Astrocyte (in vitro differentiated cells and primary cell): ENCODE measurements at regions not wholly inside any gene's neighbourhood (a gene's known extent, or its start where the extent isn't known, plus 50 kb on each side); places are given as distances from the start of the nearest gene placed in this dataset.

Experiments
- DNase-seq: peaks from one replicate; pipeline ENCODE4 v3.0.0-alpha.2; 2010; ENCODE audit warnings: low read depth
- FAIRE-seq: peaks from 2 replicates; lab custom pipeline; 2011; peaks lifted over from hg19 to GRCh38; lab: Jason Lieb, UNC
- H2AFZ ChIP-seq: 2 replicates; pipeline ENCODE4 v1.6.0; 2012; ENCODE audit warnings: low read depth, low read length, inconsistent platforms
- H3K27ac ChIP-seq: 2 replicates; pipeline ENCODE4 v1.5.1; 2011; ENCODE audit warnings: low read depth, low read length, inconsistent platforms
- H3K27me3 ChIP-seq: 2 replicates; pipeline ENCODE4 v1.6.0; 2011; ENCODE audit warnings: low read length, inconsistent platforms; ENCODE audit not compliant: insufficient read depth
- H3K36me3 ChIP-seq: 2 replicates; pipeline ENCODE4 v1.5.1; 2011; ENCODE audit warnings: low read length, inconsistent platforms; ENCODE audit not compliant: insufficient read depth
- H3K4me1 ChIP-seq: 2 replicates; pipeline ENCODE4 v1.5.1; 2011; ENCODE audit warnings: low read length, inconsistent platforms; ENCODE audit not compliant: insufficient read depth
- H3K4me2 ChIP-seq: 2 replicates; pipeline ENCODE4 v1.6.0; 2012; ENCODE audit warnings: low read length, inconsistent platforms
- H3K4me3 ChIP-seq: 2 replicates; pipeline ENCODE4 v1.5.1; 2011; ENCODE audit warnings: low read depth, mild to moderate bottlenecking, low read length, inconsistent platforms; ENCODE audit not compliant: insufficient read depth
- H3K79me2 ChIP-seq: 2 replicates; pipeline ENCODE4 v1.6.0; 2012; ENCODE audit warnings: mild to moderate bottlenecking, low read length, inconsistent platforms; ENCODE audit not compliant: insufficient read depth
- H3K9ac ChIP-seq: 2 replicates; pipeline ENCODE4 v1.6.0; 2012; ENCODE audit warnings: mild to moderate bottlenecking, low read length, inconsistent platforms
- H3K9me3 ChIP-seq: 2 replicates; pipeline ENCODE4 v1.5.1; 2012; ENCODE audit warnings: low read depth, mild to moderate bottlenecking, low read length, inconsistent platforms; ENCODE audit not compliant: insufficient read depth
- H4K20me1 ChIP-seq: 2 replicates; pipeline ENCODE4 v1.6.0; 2012; ENCODE audit warnings: low read length, inconsistent platforms; ENCODE audit not compliant: insufficient read depth
- H3K27ac Mint-ChIP-seq: one replicate; pipeline ENCODE4 v1.8.0; 2021; ENCODE audit warnings: mild to moderate bottlenecking, mixed read lengths; ENCODE audit not compliant: unreplicated experiment
- H3K27me3 Mint-ChIP-seq: one replicate; pipeline ENCODE4 v1.8.0; 2021; ENCODE audit warnings: low read depth, mixed read lengths; ENCODE audit not compliant: unreplicated experiment
- H3K36me3 Mint-ChIP-seq: one replicate; pipeline ENCODE4 v1.8.0; 2021; ENCODE audit warnings: low read depth, mixed read lengths; ENCODE audit not compliant: unreplicated experiment
- H3K4me1 Mint-ChIP-seq: one replicate; pipeline ENCODE4 v1.8.0; 2021; ENCODE audit warnings: low read depth, mixed read lengths; ENCODE audit not compliant: unreplicated experiment
- H3K4me3 Mint-ChIP-seq: one replicate; pipeline ENCODE4 v1.8.0; 2021; ENCODE audit warnings: mild to moderate bottlenecking, moderate library complexity, mixed read lengths; ENCODE audit not compliant: unreplicated experiment
- H3K9me3 Mint-ChIP-seq: one replicate; pipeline ENCODE4 v1.8.0; 2021; ENCODE audit warnings: mild to moderate bottlenecking, mixed read lengths; ENCODE audit not compliant: unreplicated experiment
- EZH2 ChIP-seq: IDR thresholded peaks from 2 replicates; pipeline ENCODE4 v1.6.1; 2012; ENCODE audit warnings: mild to moderate bottlenecking, low read length, inconsistent platforms; ENCODE audit not compliant: insufficient read depth
- TF ChIP-seq, protein P1 (sequence below): IDR thresholded peaks from 2 replicates; pipeline ENCODE4 v1.5.1; 2011; ENCODE audit warnings: low read depth, mild to moderate bottlenecking, inconsistent platforms, low read length, moderate library complexity; ENCODE audit not compliant: insufficient read depth

DNA sequence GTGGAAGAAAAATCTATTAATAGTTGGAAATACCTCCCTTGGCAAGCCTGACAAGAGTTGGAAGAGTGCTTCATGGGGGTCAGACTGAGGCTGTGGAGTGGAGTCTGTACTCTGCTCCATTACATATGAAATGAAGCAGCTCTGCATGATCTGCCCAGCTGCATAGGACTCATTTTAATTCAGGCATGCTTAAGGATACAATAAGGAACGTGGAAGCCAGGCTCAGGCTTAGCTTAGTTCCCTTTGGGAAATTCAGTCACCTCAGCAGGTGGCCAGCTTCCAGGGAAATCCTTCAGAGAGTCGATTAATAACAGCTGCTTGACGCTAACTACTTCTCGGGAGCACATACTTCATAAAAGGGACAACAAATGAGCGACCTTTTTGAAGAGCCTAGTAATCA, 1672.9 kb upstream of the WWC1 start:
- TF ChIP-seq, protein P1, sequence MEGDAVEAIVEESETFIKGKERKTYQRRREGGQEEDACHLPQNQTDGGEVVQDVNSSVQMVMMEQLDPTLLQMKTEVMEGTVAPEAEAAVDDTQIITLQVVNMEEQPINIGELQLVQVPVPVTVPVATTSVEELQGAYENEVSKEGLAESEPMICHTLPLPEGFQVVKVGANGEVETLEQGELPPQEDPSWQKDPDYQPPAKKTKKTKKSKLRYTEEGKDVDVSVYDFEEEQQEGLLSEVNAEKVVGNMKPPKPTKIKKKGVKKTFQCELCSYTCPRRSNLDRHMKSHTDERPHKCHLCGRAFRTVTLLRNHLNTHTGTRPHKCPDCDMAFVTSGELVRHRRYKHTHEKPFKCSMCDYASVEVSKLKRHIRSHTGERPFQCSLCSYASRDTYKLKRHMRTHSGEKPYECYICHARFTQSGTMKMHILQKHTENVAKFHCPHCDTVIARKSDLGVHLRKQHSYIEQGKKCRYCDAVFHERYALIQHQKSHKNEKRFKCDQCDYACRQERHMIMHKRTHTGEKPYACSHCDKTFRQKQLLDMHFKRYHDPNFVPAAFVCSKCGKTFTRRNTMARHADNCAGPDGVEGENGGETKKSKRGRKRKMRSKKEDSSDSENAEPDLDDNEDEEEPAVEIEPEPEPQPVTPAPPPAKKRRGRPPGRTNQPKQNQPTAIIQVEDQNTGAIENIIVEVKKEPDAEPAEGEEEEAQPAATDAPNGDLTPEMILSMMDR = no peak
- TF ChIP-seq EZH2 = no peak
- Histone ChIP-seq H3K4me3 (no peak overlapping the region), H4K20me1 (no peaks in the 10 kb centered on the region), H3K9me3 (no peaks in the 10 kb centered on the region), H3K9ac (no peak overlapping the region), H3K4me2 (no peak overlapping the region), H3K79me2 (no peaks in the 10 kb centered on the region), H3K4me1 (no peaks in the 10 kb centered on the region), H3K27me3 (no peaks in the 10 kb centered on the region), H3K36me3 (no peaks in the 10 kb centered on the region), H2AFZ (no peak overlapping the region), H3K27ac (no peak overlapping the region)
- no peaks in the 10 kb centered on the region for H3K9me3 Mint-ChIP-seq
- peaks cover 10% of the 10 kb centered on the region for H3K4me1 Mint-ChIP-seq
- no peak overlapping the region for H3K4me3 Mint-ChIP-seq
- no peak for FAIRE-seq
- no peak for DNase-seq
- no peaks in the 10 kb centered on the region for H3K36me3 Mint-ChIP-seq
- H3K27me3 Mint-ChIP-seq = no peaks in the 10 kb centered on the region
- no peak overlapping the region for H3K27ac Mint-ChIP-seq

DNA sequence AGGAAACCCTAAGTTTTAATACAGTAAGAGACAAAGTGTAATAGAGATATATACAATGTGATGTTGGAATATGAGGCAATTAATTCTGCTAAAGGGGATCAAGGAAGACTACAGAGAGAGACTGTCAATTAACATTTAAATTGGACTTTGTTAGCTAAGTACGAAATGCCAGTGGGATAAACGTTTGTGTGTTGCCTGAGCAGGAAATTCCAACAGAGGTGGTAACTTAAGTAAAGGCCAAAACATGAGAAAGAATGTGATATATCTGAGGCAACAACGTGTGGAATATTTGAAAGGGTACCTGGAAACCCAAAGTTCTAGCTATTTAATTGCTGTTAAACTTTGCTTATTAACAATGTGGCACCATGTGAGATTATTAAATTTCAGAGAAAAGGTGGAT, 1666.9 kb upstream of the WWC1 start:
- Histone ChIP-seq H2AFZ (no peak overlapping the region), H4K20me1 (no peaks in the 10 kb centered on the region), H3K4me1 (peaks cover 3% of the 10 kb centered on the region), H3K9ac (no peak overlapping the region), H3K27me3 (no peaks in the 10 kb centered on the region), H3K27ac (no peak overlapping the region), H3K79me2 (no peaks in the 10 kb centered on the region), H3K4me2 (no peak overlapping the region), H3K9me3 (no peaks in the 10 kb centered on the region), H3K36me3 (no peaks in the 10 kb centered on the region), H3K4me3 (no peak overlapping the region)
- FAIRE-seq = no peak
- H3K9me3 Mint-ChIP-seq = no peaks in the 10 kb centered on the region
- no peak for TF ChIP-seq EZH2
- TF ChIP-seq, protein P1 = no peak
- H3K36me3 Mint-ChIP-seq = no peaks in the 10 kb centered on the region
- peak; percentile 2 for DNase-seq
- H3K4me3 Mint-ChIP-seq = no peak overlapping the region
- H3K4me1 Mint-ChIP-seq = peaks cover 23% of the 10 kb centered on the region
- peak overlapping the region; percentile 89 for H3K27ac Mint-ChIP-seq
- H3K27me3 Mint-ChIP-seq = no peaks in the 10 kb centered on the region

DNA sequence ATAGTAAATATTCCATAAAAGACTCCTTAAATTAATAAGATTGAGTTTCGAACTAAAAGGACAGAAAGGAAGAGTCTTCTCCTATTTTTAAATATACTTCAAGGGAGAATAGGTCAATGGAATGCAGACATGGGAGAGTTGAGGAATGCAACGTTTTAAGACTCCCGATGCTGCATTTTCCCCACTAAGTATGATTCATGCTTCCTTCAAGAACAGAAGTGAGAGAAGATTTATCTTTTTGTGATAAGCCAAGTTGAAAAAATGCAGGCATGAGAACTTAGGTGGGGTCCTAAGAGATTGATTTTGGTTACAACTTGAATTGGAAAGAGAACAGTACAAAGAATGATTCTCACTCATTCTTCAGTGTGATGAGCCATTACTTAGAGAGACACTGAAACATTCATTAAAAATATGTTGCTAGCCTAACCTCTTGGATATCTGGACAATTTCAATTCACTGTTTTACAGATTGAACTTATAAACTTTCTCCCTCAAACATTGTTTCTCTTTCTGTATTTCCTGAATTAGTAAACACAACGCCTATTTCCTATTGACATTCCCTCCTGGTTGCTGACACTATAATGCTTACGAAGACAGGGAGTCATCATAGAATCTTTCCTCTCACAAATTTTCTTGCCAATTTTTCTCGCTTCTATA, 1666.1 kb upstream of the WWC1 start:
- H3K4me2 ChIP-seq = no peak overlapping the region
- H2AFZ ChIP-seq = no peak overlapping the region
- no peaks in the 10 kb centered on the region for H3K9me3 ChIP-seq
- Mint-ChIP-seq H3K4me1 (peaks cover 23% of the 10 kb centered on the region), H3K27me3 (no peaks in the 10 kb centered on the region), H3K4me3 (no peak overlapping the region), H3K27ac (peak overlapping the region; percentile 89), H3K36me3 (no peaks in the 10 kb centered on the region), H3K9me3 (no peaks in the 10 kb centered on the region)
- H3K79me2 ChIP-seq = no peaks in the 10 kb centered on the region
- no peaks in the 10 kb centered on the region for H3K27me3 ChIP-seq
- DNase-seq (peak; percentile 48), FAIRE-seq (no peak)
- no peaks in the 10 kb centered on the region for H4K20me1 ChIP-seq
- no peaks in the 10 kb centered on the region for H3K36me3 ChIP-seq
- no peak overlapping the region for H3K9ac ChIP-seq
- H3K4me1 ChIP-seq = peaks cover 3% of the 10 kb centered on the region
- no peak overlapping the region for H3K4me3 ChIP-seq
- TF ChIP-seq EZH2 = no peak
- TF ChIP-seq, protein P1 = no peak
- H3K27ac ChIP-seq = no peak overlapping the region
